GM12864 (cell line): ENCODE measurements at regions not wholly inside any gene's neighbourhood (a gene's known extent, or its start where the extent isn't known, plus 50 kb on each side); places are given as distances from the start of the nearest gene placed in this dataset.

ENCODE experiments used
- DNase-seq: peaks from one replicate; pipeline ENCODE4 v3.0.0-alpha.2; 2011; ENCODE audit warnings: low read depth
- H3K4me3 ChIP-seq: 2 replicates; pipeline ENCODE4 v1.5.1; 2011; ENCODE audit warnings: mild to moderate bottlenecking, low read depth, low read length, control low read depth
- TF ChIP-seq, protein P1 (sequence below): IDR thresholded peaks from 2 replicates; pipeline ENCODE4 v1.5.1; 2011; ENCODE audit warnings: low read depth, mild to moderate bottlenecking, moderate library complexity, low read length, control low read depth, inconsistent platforms; ENCODE audit errors: missing control alignments

DNA sequence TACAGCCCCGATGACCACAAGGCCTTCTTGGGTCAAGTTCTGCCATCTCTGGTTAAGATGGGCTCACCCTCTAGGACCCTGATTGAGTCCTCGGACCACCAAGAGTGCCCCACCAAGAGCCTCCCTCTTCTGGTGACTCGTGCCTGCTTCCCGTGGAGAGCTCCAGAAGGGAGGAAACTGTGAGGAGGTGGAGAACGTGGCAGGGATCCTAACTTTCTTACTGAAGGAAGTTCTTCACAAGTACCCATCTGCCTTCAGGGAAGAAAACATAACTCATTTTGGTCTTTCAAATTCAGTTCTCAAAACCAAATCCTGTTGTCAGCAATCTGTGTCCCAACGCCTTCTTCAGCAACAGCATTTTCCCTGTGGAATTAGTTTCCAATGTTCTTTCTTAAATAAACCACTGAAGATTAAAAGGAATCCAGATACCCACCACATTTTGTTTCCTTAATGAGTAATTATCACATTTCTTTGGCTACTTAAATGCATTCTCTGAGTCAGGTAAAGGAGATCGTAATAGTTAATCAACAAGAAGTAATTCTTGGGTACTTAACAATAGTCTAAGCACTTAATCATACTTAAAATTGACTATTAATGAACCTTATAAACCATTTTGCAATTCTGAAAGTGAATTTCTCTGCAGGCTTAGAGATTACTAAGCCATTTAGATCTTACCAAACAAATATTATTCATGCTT lies 185.8 kb upstream of the SGK1 start:
- no peak overlapping the region for H3K4me3 ChIP-seq
- no peak for DNase-seq
- TF ChIP-seq, protein P1, sequence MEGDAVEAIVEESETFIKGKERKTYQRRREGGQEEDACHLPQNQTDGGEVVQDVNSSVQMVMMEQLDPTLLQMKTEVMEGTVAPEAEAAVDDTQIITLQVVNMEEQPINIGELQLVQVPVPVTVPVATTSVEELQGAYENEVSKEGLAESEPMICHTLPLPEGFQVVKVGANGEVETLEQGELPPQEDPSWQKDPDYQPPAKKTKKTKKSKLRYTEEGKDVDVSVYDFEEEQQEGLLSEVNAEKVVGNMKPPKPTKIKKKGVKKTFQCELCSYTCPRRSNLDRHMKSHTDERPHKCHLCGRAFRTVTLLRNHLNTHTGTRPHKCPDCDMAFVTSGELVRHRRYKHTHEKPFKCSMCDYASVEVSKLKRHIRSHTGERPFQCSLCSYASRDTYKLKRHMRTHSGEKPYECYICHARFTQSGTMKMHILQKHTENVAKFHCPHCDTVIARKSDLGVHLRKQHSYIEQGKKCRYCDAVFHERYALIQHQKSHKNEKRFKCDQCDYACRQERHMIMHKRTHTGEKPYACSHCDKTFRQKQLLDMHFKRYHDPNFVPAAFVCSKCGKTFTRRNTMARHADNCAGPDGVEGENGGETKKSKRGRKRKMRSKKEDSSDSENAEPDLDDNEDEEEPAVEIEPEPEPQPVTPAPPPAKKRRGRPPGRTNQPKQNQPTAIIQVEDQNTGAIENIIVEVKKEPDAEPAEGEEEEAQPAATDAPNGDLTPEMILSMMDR: no peak

DNA sequence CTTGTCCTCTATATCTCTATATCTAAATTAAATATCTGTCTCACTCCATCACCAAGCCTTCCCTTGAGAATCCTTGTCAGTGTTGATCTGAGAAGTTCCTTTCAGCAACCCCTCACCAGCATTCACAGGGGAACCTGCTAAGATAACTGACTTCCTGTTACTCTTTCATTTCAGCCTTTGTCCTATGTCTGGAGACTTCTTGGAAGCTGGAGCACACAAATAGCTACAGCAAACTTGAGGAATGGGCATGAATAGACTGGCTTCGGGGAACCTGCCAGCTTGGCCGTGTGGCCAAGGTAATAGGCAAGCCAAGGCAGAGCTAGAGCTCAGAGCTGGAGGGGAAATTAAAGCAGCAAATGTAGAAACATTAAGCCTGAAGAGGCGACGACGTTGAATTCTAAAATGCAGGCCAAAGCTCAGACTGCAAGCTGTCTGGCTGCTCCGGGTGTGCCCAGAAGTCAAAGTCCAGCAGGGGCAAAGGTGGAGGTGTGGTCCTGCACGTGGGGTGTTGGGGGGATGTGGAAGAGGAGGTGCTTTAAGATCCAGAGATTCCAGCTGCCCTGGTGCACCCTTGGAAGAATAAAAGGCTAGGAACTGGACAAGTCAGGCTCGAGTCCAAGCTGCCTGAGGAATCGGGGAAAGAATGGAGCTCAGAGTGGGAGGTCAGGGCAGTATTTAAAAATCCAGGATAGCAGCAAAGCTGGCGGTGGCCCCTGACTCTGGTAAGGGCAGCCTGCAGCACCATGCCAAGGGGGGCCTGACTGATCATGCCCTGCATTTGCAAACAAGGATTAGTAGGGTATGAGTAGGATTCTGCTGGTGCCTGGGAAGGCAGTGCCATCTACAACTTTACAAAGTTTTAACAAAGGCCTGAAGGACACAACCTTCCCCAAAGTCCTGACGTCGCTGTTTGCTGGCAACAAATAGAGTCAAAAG lies 185.0 kb upstream of the SGK1 start:
- no peak for DNase-seq
- H3K4me3 ChIP-seq: no peak overlapping the region
- TF ChIP-seq, protein P1: no peak

DNA sequence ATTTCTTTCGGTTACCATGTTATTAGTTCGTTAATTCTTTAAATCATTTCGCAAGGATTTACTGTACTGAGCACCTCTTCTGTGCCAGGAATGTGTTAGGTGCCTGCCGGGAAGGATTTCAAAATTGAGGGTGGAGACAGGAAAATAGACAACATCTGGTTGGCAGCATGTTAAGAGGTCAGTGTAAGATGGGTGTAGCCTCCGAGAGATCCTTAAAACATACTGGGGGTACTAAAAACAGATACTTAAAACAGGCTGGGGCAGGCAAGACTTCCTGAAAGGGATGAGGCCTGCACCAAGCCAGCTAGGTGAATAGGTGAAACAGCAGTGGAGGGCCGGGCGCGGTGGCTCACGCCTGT lies 178.0 kb upstream of the SGK1 start:
- DNase-seq: no peak
- H3K4me3 ChIP-seq: no peak overlapping the region
- TF ChIP-seq, protein P1: no peak

DNA sequence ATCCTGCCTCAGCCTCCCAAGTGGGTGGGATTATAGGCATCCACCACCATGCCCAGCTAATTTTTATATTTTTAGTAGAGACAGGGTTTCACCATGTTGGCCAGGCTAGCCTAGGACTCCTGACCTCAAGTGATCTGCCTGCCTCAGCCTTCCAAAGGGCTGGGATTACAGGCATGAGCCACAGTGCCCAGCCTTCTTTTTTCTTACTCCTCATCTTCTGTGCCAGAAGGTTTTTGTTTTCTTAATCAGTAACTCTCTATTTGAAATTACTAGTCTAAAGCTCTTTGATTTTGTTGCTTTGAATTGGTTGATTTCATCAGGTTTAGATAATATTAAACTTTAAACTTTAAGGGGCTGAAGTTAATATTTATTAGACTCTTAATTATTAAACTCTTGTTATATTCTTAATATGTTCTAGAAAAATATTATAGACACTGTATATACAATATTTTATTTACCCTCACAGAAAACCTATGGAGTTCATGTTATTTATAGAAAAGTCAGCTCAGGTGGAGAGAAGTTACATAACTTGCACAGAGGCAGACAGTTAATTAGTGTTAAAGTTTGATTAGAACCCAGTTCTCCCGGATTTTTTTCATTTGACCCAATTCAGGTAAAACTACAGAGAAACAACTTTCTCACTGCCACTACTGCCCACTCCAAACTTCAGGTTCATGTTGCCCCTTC lies 177.4 kb upstream of the SGK1 start:
- DNase-seq: no peak
- TF ChIP-seq, protein P1: no peak
- no peak overlapping the region for H3K4me3 ChIP-seq

DNA sequence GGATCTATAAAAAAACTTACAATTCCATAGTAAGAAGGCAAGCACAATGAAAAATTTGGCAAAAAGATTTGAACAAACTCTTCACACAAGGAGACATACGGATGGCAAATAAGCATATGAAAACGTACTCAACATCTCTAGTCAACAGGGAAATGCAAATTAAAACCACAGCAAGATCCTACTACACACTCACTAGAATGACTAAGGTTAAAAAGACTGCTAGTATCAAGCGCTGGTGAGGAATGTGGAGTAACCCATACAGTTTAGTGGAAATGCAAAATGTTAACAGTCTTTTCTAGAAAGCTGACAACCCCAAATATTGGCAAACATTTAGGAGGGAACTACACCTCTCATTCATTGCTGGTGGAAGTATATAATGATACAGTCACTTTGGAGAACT lies 175.9 kb upstream of the SGK1 start:
- TF ChIP-seq, protein P1: no peak
- DNase-seq: no peak
- H3K4me3 ChIP-seq: no peak overlapping the region

DNA sequence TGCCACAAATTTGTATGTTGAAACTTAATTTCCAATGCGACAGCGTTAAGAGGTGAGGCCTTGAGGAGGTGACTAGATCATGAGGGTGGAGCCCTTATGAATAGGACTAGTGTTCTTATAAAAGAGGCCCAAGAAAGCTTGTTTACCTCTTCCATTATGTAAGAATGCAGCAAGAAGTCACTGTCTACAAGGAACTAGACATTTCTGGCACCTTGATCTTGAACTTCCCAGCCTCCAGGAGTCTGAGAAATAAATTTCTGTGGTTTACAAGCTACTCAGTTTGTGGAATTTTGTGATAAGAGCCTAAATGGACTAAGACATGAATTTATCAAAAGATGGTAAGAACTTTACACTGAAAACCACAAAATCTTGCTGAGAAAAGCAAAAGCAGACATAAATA lies 173.6 kb upstream of the SGK1 start:
- DNase-seq: no peak
- TF ChIP-seq, protein P1: no peak
- no peak overlapping the region for H3K4me3 ChIP-seq
